Fibroblast of skin of right biceps (primary cell): ENCODE measurements at regions not wholly inside any gene's neighbourhood (a gene's known extent, or its start where the extent isn't known, plus 50 kb on each side); places are given as distances from the start of the nearest gene placed in this dataset.

Experiments
- DNase-seq: peaks from one replicate; pipeline ENCODE4 v3.0.0-alpha.2; 2013

- no peak for DNase-seq
Measured at GRCh38 chr3:102258666-102259227, 176.1 kb upstream of the ZPLD1 start.

DNA sequence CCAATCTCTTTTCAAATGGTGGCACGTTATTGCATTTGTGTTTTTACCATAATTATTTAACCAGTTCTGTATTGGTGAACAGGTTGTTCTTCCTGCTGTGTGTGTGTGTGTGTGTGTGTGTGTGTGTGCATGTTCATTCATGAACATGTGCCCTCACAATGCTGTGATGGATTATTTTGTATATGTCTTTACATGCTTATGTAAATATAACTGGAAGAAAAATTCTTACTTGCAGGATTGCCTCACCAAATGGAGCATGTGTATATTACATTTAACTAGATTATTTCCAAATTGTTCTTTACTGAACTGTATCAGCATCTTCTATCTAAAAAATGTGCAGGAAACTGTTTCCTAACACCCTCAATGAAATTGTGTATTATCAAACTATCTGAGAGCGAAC is 175.2 kb upstream of the ZPLD1 start:
- DNase-seq, result no peak

GRCh38 chr3:102265720-102266119 is 169.1 kb upstream of the ZPLD1 start:
- DNase-seq, result no peak

DNA sequence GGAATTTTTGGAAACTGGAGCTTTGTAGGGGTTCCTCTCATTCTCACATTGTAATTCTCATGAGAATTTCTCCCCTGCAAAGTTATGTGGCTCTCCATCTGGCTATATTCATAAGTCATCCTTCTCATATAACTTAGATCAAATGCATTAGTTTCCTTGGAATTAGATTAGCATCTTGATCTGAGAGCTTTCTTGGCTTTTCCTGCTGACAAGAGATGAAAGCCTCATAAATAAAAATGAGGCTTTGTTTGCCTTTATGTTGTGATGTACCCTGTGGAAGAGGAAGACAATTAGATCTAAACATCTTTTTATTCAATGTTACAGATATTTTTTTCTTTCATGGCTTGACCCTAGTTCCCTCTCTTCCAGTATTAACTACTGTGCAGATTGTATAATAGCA is 165.4 kb upstream of the ZPLD1 start:
- no peak for DNase-seq

DNA sequence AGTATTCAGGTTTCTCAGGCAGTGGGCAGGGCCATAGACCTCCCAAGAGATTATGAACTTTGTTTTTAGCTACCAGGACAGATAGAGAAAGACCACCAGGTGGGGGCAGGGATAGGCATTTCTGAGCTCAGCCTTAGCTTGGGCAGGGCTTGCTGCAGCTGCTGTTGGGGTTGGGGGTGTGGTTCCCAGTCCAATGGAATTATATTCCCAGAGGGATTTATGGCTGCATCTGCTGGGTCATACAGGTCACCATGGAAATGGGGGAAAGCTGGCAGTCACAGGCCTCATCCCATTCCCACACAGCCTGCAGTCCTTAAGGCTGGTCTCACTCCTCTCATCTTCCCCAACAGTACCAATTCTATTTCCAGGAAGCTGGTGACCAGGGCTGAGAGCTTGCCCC is 144.6 kb upstream of the ZPLD1 start:
- DNase-seq, result no peak

- DNase-seq, result no peak
Measured at GRCh38 chr3:102295756-102296155, 139.1 kb upstream of the ZPLD1 start.

- no peak for DNase-seq
Measured at GRCh38 chr3:102297072-102297658, 137.7 kb upstream of the ZPLD1 start.

DNA sequence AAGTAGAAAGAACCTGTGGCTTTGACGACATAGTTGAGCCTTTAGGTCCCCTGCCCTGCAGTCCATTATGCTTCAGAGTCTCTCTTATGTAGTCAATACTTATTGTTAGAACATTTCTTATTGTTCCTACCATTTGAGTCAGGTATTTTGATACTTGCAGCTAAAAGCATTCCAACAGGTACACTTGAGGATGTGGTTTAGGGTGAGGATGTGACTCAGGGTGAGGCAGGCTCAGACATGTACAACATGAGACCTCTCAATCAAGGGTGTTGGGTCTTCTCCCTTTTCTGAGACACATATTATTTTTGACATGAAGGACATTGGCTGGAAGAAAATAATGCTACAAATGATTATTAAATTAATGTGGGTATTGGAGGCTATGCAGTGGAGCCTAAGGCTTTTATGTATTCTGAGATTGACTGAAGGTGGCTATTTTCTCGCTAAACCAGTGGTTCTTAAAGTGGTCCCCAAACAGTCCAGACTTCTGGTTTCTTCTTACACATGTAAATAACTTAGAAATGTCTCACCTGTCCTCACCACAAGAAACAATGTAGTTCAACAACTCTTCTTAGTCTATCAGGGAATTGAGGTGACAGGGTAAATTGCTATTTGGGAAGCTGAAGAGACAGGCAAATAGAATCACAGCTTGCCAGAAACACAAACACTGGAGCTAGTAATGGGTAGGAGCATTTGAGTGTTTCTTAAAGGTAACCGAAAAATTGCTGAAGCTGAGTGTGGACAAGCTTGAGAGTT is 135.5 kb upstream of the ZPLD1 start:
- DNase-seq, result no peak

- no peak for DNase-seq
Measured at GRCh38 chr3:102301155-102301880, 133.5 kb upstream of the ZPLD1 start.

DNA sequence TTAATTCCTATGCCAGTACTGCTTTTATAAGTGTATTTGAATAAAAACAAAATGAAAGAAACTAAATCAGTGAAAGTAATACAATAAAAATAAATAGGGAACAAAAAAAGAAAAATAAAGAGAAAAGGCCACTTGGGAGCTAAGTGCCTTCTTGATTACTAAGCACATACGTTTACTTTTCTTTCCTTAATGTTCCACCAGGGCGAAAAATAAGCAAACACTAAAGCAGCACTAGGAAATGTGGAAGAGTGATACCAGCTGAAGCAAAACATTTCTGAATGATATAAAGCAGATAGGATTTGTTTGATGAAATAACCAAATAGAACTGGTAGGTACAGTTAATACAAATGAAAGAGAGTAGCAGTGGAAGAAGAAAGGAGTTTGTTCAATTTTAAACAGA is 132.8 kb upstream of the ZPLD1 start:
- no peak for DNase-seq

GRCh38 chr3:102304550-102304949 is 130.3 kb upstream of the ZPLD1 start:
- DNase-seq, result no peak

- DNase-seq, result no peak
Measured at GRCh38 chr3:102307442-102307841, 127.4 kb upstream of the ZPLD1 start.

DNA sequence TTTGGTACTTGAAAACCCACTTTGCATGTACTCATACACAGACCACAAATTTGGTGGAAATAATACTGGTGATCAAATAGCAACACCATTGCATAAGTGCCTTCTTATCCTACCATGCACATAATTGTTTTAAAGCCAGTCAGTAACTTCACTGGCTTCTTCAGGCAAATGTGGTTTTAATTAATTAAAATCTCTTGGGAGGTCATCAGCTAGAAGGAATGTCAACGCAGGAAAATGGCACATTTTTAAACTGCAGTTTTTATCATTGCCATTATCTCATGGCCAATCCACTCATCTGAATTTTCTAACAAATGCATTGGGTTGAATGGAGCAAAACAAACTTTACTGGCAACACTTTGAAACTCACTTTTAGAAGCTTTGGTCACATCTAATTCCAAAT is 105.7 kb upstream of the ZPLD1 start:
- DNase-seq, result peak; percentile 19

DNA sequence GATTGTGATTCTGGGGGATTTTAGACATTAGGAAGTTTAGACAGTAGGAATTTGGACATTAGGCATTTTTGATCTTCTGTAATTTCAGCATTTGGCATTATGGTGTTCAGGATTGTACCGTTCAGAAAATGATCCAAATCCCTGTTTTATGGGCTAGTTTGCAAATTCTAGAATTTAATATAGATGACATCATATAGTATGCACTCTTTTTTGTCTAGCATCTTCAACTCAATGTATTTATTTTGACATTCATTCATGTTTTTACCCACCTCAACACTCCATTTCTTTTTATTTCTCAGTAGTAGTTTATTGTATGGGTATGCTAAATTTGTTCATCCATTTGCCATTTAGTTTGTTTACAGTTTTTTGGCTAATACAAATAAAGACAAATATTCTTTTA is 105.3 kb upstream of the ZPLD1 start:
- no peak for DNase-seq

- DNase-seq, result no peak
Measured at GRCh38 chr3:102332205-102332604, 102.6 kb upstream of the ZPLD1 start.

GRCh38 chr3:102332934-102333333 is 101.9 kb upstream of the ZPLD1 start:
- DNase-seq, result no peak

- DNase-seq, result no peak
Measured at GRCh38 chr3:102336130-102336529, 98.7 kb upstream of the ZPLD1 start.

- no peak for DNase-seq
Measured at GRCh38 chr3:102339671-102340070, 95.1 kb upstream of the ZPLD1 start.

GRCh38 chr3:102346897-102347296 is 87.9 kb upstream of the ZPLD1 start:
- DNase-seq, result no peak

DNA sequence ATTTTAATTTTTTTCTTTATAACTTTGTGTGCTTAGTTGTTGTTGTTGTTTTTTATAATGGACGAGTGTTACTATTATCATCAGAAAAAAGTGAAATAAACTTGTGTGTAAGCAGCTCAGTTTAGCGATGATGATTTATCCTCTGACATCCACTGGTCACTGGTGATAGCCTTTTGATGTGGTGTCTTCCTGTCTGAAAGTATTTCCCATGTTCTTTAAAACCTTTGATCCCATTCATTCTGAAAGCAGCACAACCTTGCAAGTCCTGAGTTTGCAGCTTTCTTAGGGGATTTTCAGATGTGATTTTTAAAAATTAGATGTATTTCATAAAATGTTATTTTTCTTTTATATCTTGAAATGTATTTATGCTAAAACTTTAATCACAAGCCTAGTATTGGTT is 85.9 kb upstream of the ZPLD1 start:
- no peak for DNase-seq

- DNase-seq, result no peak
Measured at GRCh38 chr3:102353148-102353547, 81.7 kb upstream of the ZPLD1 start.

DNA sequence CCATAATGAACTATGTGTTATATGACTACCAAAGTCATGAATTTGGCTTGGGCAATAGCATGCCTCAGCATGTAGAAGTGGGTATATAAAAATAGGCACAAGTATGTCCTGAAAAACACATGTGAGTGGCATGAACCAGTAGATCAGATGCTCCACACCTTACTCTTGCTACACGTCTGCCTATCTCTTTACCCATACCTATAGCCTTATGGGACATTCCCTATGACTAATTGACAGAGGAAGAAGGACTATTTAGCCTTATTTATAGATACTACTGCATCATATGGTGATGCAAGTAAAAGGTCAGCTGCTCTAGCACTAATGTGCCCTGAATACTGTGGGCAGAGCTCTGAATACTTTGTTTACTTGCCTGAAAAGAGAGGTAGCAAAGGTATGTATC is 81.0 kb upstream of the ZPLD1 start:
- no peak for DNase-seq

DNA sequence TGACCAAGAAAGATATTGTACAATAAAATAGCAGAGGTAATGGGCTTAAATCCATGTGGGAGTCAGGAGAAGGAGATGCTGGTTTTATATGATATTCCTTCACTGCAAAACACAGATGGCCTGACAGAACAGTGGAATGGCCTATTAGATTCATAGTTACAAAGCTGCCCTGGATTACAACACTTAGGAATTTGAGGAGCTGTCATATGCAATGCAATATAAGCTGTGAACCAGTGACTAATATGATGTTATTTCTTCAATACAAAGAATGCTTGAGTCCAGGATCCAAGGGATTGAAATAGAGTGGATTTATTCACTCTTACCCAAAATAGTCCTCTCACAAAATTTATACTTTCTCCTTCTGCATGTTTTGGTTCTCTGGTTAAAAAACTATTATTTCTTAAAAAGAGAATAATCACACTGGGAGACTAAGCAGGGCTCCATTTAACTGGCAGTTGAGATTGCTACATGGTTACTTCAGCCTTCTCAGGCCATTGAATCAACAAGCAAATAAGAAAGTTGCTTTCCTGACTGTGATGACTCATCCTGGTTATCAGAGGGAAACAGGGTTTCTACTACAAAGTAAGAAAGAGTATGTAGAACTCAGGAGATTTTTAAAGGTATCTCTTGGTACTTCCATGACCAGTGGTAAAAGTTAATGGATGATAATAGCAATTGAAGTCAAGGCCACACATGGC is 79.8 kb upstream of the ZPLD1 start:
- DNase-seq, result peak; percentile 23
